HG02759 (cell line): ENCODE measurements at regions not wholly inside any gene's neighbourhood (a gene's known extent, or its start where the extent isn't known, plus 50 kb on each side); places are given as distances from the start of the nearest gene placed in this dataset.

ENCODE experiments used
- ATAC-seq: cut with Tn5 transposase; IDR thresholded peaks from one replicate; pipeline ENCODE4 v1.9.1; 2021; ENCODE audit warnings: mild to moderate bottlenecking, moderate library complexity; ENCODE audit not compliant: unreplicated experiment

- ATAC-seq: no peak
Observed at GRCh38 chr15:31545257-31545656, 218.6 kb downstream of the KLF13 start.

GRCh38 chr15:31550211-31550977, 223.8 kb downstream of the KLF13 start:
- ATAC-seq: no peak

GRCh38 chr15:31551323-31551722, 224.7 kb downstream of the KLF13 start:
- ATAC-seq: no peak

GRCh38 chr15:31552482-31553099, 226.0 kb downstream of the KLF13 start:
- ATAC-seq: no peak

- ATAC-seq: no peak
Observed at GRCh38 chr15:31554261-31554660, 227.6 kb downstream of the KLF13 start.

GRCh38 chr15:31555022-31555421, 228.4 kb downstream of the KLF13 start:
- ATAC-seq: no peak

GRCh38 chr15:31556494-31557150, 230.0 kb downstream of the KLF13 start:
- no peak for ATAC-seq

GRCh38 chr15:31557899-31558298, 231.3 kb downstream of the KLF13 start:
- no peak for ATAC-seq

GRCh38 chr15:31558840-31559239, 232.2 kb downstream of the KLF13 start:
- ATAC-seq: no peak

GRCh38 chr15:31559786-31560185, 233.2 kb downstream of the KLF13 start:
- no peak for ATAC-seq

GRCh38 chr15:31560643-31561042, 234.0 kb downstream of the KLF13 start:
- ATAC-seq: no peak

- ATAC-seq: no peak
Observed at GRCh38 chr15:31561156-31561555, 234.5 kb downstream of the KLF13 start.

GRCh38 chr15:31563001-31563400, 236.4 kb downstream of the KLF13 start:
- ATAC-seq: no peak

- ATAC-seq: no peak
Observed at GRCh38 chr15:31563421-31563820, 236.8 kb downstream of the KLF13 start.

GRCh38 chr15:31567861-31568260, 241.2 kb downstream of the KLF13 start:
- no peak for ATAC-seq

- no peak for ATAC-seq
Observed at GRCh38 chr15:31569836-31570235, 243.2 kb downstream of the KLF13 start.

- ATAC-seq: no peak
Observed at GRCh38 chr15:31570591-31570990, 244.0 kb downstream of the KLF13 start.

- no peak for ATAC-seq
Observed at GRCh38 chr15:31571676-31572075, 245.0 kb downstream of the KLF13 start.

GRCh38 chr15:31573759-31574158, 247.1 kb downstream of the KLF13 start:
- no peak for ATAC-seq

- no peak for ATAC-seq
Observed at GRCh38 chr15:31574766-31575165, 248.1 kb downstream of the KLF13 start.

GRCh38 chr15:31577108-31577507, 250.5 kb downstream of the KLF13 start:
- ATAC-seq: no peak

- ATAC-seq: no peak
Observed at GRCh38 chr15:31579282-31579681, 252.6 kb downstream of the KLF13 start.
